Heart right ventricle (tissue), 16 donors: ENCODE measurements at regions not wholly inside any gene's neighbourhood (a gene's known extent, or its start where the extent isn't known, plus 50 kb on each side); places are given as distances from the start of the nearest gene placed in this dataset.

Source experiments
- ATAC-seq, 8 donors: fragments of 200-7000 bp; cut with Tn5 transposase; one replicate each; pipeline ENCODE4 v1.9.1; 2020; ENCODE audit warnings: mild to moderate bottlenecking in 8 of 8, moderate library complexity in 8 of 8, moderate number of reproducible peaks in 1 of 8
- DNase-seq, 2 donors: peaks; one replicate each; pipeline ENCODE4 v3.0.0-alpha.2; 2020
- H3K27ac ChIP-seq, 10 donors: fragments of 200-600 bp; sonication (generic) in 2 of 10; one replicate each; pipeline versions ENCODE4 v1.5.0 to v1.8.0; 2020 to 2022; ENCODE audit warnings: mild to moderate bottlenecking in 3 of 10
- H3K27me3 ChIP-seq, 7 donors: fragments of 200-600 bp; one replicate each; pipeline ENCODE4 v1.8.0; 2021 to 2022; ENCODE audit warnings: mild to moderate bottlenecking in 2 of 7
- H3K36me3 ChIP-seq, 9 donors: fragments of 200-600 bp; sonication (generic) in 1 of 9; one replicate each; pipeline versions ENCODE4 v1.5.0 to v1.8.0; 2020 to 2022; ENCODE audit warnings: mild to moderate bottlenecking in 2 of 9
- H3K4me1 ChIP-seq, 9 donors: fragments of 200-600 bp; sonication (generic) in 1 of 9; one replicate each; pipeline versions ENCODE4 v1.5.0 to v1.8.0; 2020 to 2022; ENCODE audit warnings: mild to moderate bottlenecking in 4 of 9
- H3K4me3 ChIP-seq, 10 donors: fragments of 200-600 bp; sonication (generic) in 2 of 10; one replicate each; pipeline versions ENCODE4 v1.5.0 to v1.8.0; 2020 to 2022; ENCODE audit warnings: mild to moderate bottlenecking in 7 of 10, moderate library complexity in 2 of 10
- H3K9me3 ChIP-seq, 11 donors: fragments of 200-600 bp in 10 of 11; sonication (generic) in 2 of 11; one replicate each; pipeline versions ENCODE4 v1.5.0 to v1.8.0; 2013 to 2022; ENCODE audit warnings: mild to moderate bottlenecking in 2 of 11, control low read depth in 1 of 11, moderate library complexity in 1 of 11
- CTCF ChIP-seq, 9 donors: fragments of 200-600 bp; sonication (generic) in 2 of 9; IDR thresholded peaks; one replicate each; pipeline versions ENCODE4 v1.5.0 to v1.8.0; 2021 to 2022; ENCODE audit warnings: antibody characterized with exemption in 9 of 9, mild to moderate bottlenecking in 5 of 9, moderate library complexity in 1 of 9
- WGBS, 2 donors: extraction: QIAGEN DNeasy Blood & Tissue Kit; methylation state at CpG; one replicate each; pipeline ENCODE4 v1.1.7; 2013; ENCODE audit warnings: inconsistent platforms in 1 of 2; 5-methylcytosine and 5-hydroxymethylcytosine counted together
- intact Hi-C, 10 donors: fragments of 100-400 bp; cut with DNase I; formaldehyde crosslinking; loops; one replicate each; pipeline versions ENCODE4 v1.11.1 to v1.14.2; 2022
- donor health status: Arrhythmogenic right ventricular cardiomyopathy.
- donor health status: ischemic (EF 13 %, LVEDD 7.1; RV severe dilation, severe dysfunction).
- donor health status: healthy with polysubstance abuse.
- donor health status: DM: no; HTN: yes; CAD: no.
- donor health status: DM: no; HTN: no; CAD: no.
- donor health status: ischemic (EF 25% LVEDD 6.9; RV normal size, moderate dysfunction).
- donor health status: ischemic (EF 25% LVEDD 5.7; RV mildly dilated, moderate dysfunction).
- donor health status: healthy.
- donor health status: DM: yes; HTN: yes; CAD: no.
- donor health status: Ischemic cardiomyopathy.
- donor health status: ischemic (EF 35%, LVEDD 5.7; RV mildly dilated, moderate dysfunction).
- donor health status: nonischemic (EF 11% LVEDD 7.7; RV severe dilation, severe dysfunction).
- donor health status: DM: yes; HTN: yes; CAD: no.
- donor health status: PGD.
- donor health status: ischemic (EF 29% LVEDD 5.4; RV normal size, mild dysfunction).
- donor health status: nonischemic (EF 23%, LVEDD 6.1; RV moderate dilation, normal function).

DNA sequence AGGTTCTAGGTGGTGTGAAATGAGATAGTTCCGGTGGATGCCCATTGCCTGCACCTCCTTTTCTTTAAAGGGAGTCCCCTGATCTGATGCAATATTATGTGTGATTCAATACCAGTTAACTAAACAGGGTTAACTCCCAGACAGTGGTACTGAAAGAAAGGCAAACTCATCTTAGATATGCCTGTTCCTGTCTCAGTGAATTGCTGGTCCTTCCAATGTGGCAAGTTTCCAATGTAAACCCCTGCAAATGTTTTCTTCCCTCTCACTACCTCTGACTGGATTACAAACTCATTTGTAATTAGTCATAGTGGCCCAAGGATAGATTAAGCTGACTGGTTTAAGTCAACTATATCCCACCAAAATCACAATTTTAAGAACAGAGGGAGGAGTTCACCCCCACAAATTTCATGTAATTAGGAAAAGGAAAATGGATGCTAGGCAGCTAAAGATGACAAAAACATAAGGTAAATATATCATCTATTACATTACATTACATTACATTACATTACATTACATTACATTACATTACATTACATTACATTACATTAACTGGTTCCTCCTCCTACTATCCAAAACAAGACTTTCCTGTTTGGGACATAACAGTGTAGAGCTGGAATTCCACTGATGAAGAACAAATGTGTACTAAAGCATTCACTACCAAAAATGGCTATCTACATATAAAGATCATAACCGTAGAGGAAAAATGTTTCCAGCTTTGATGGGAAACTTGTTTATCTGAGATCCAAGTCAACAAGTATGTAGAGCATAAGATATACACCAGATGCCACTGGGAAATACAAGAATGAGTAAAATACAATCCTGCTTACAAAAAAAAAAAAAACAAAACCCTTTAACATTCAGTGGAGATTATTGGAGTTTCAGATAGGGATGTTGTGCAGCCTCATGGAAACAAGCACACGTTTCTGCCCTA is 121.5 kb upstream of the SNX2 start:
- 40 to 44% methylated on average over 3 of the region's 3 CpGs for WGBS, 2 donors
- no peak for TF ChIP-seq CTCF (IDR thresholded peaks at IDR 0.05)
- Histone ChIP-seq H3K36me3 (no peaks in the 10 kb centered on the region), H3K27ac (no peak overlapping the region), H3K4me1 (no peaks in the 10 kb centered on the region), H3K27me3 (peaks cover 0 to 3% (median 0%) of the 10 kb centered on the region in 7 donors), H3K9me3 (no peaks in the 10 kb centered on the region), H3K4me3 (no peak overlapping the region)
- ATAC-seq (no peak), DNase-seq (no peak)
- intact Hi-C loops = no loop called here

- no peak for TF ChIP-seq CTCF (IDR thresholded peaks at IDR 0.05)
- intact Hi-C loops = no loop called here
- no peaks in the 10 kb centered on the region for H3K27me3 ChIP-seq
- no peak overlapping the region for H3K4me3 ChIP-seq
- no peaks in the 10 kb centered on the region for H3K4me1 ChIP-seq
- no peak for DNase-seq
- ATAC-seq = no peak
- 78 to 85% methylated on average over 4 of the region's 4 CpGs for WGBS, 2 donors
- no peaks in the 10 kb centered on the region for H3K9me3 ChIP-seq
- no peak overlapping the region for H3K27ac ChIP-seq
- H3K36me3 ChIP-seq = no peaks in the 10 kb centered on the region
Measured at GRCh38 chr5:122656160-122656559, 118.7 kb upstream of the SNX2 start.

- ATAC-seq (no peak), DNase-seq (no peak)
Measured at GRCh38 chr5:122656577-122656976, 118.3 kb upstream of the SNX2 start.

More at GRCh38 chr5:122656577-122656976, 118.3 kb upstream of the SNX2 start:
- H3K27ac ChIP-seq = no peak overlapping the region
- no peaks in the 10 kb centered on the region for H3K27me3 ChIP-seq
- H3K4me3 ChIP-seq = no peak overlapping the region
- no peaks in the 10 kb centered on the region for H3K36me3 ChIP-seq
- no peaks in the 10 kb centered on the region for H3K9me3 ChIP-seq
- intact Hi-C loops = no loop called here
- TF ChIP-seq CTCF (IDR thresholded peaks at IDR 0.05) = no peak
- 94 to 100% methylated on average over 1 of the region's 1 CpG for WGBS, 2 donors
- no peaks in the 10 kb centered on the region for H3K4me1 ChIP-seq
